SK-N-SH (cell line): ENCODE measurements at regions not wholly inside any gene's neighbourhood (a gene's known extent, or its start where the extent isn't known, plus 50 kb on each side); places are given as distances from the start of the nearest gene placed in this dataset.
A peak's percentile ranks its signal among the peaks of the same experiment; 100 is the strongest.

ENCODE experiments used
- EP300 ChIP-seq, 2 experiments: IDR thresholded peaks; 2 replicates each; pipeline versions ENCODE4 v1.4.0 to v1.6.1; 2012; ENCODE audit warnings: borderline replicate concordance in 1 of 2, low read depth in 1 of 2, low read length in 1 of 2
- EZH2phosphoT487 ChIP-seq: fragments of 200-600 bp; sonication (generic); IDR thresholded peaks from 2 replicates; pipeline ENCODE4 v1.6.1; 2017; ENCODE audit warnings: low read depth, mixed run types, mild to moderate bottlenecking, antibody characterized with exemption, moderate library complexity, borderline replicate concordance
- FOSL2 ChIP-seq: IDR thresholded peaks from 2 replicates; pipeline ENCODE4 v1.4.0; 2012; ENCODE audit warnings: low read depth, mild to moderate bottlenecking, moderate library complexity, borderline replicate concordance
- MXI1 ChIP-seq: IDR thresholded peaks from 2 replicates; pipeline ENCODE4 v1.6.1; 2012; ENCODE audit warnings: mild to moderate bottlenecking, low read depth, low read length, improper control_type of control experiment
- NRF1 ChIP-seq: IDR thresholded peaks from 2 replicates; pipeline ENCODE4 v1.6.1; 2012; ENCODE audit warnings: low read depth, mild to moderate bottlenecking, low read length
- POLR2AphosphoS5 ChIP-seq: IDR thresholded peaks from 2 replicates; pipeline ENCODE4 v1.6.1; 2012; ENCODE audit warnings: low read depth, low read length
- RCOR1 ChIP-seq: fragments of 150-350 bp; IDR thresholded peaks from 2 replicates; pipeline ENCODE4 v1.6.1; 2017; ENCODE audit warnings: antibody characterized with exemption, low read length
- RFX5 ChIP-seq: IDR thresholded peaks from 2 replicates; pipeline ENCODE4 v1.6.1; 2012; ENCODE audit warnings: mild to moderate bottlenecking, improper control_type of control experiment, low read length
- SIN3A ChIP-seq: IDR thresholded peaks from 2 replicates; pipeline ENCODE4 v1.6.1; 2012; ENCODE audit warnings: low read depth, mild to moderate bottlenecking, low read length, moderate library complexity, borderline replicate concordance
- SMC3 ChIP-seq: IDR thresholded peaks from 2 replicates; pipeline ENCODE4 v1.6.1; 2012; ENCODE audit warnings: low read depth, low read length, improper control_type of control experiment
- TAF1 ChIP-seq: IDR thresholded peaks from 2 replicates; pipeline ENCODE4 v1.6.1; 2012; ENCODE audit warnings: low read depth, mild to moderate bottlenecking, low read length, moderate library complexity, borderline replicate concordance
- TCF12 ChIP-seq: IDR thresholded peaks from 2 replicates; pipeline ENCODE4 v1.4.0; 2012
- TF ChIP-seq, protein P1 (sequence below): IDR thresholded peaks from 2 replicates; pipeline ENCODE4; 2012
- TF ChIP-seq, protein P2 (sequence below): fragments of 200-600 bp; sonication (generic); IDR thresholded peaks from 2 replicates; pipeline ENCODE4 v1.6.1; 2017; ENCODE audit warnings: antibody characterized with exemption, mild to moderate bottlenecking, moderate library complexity

DNA sequence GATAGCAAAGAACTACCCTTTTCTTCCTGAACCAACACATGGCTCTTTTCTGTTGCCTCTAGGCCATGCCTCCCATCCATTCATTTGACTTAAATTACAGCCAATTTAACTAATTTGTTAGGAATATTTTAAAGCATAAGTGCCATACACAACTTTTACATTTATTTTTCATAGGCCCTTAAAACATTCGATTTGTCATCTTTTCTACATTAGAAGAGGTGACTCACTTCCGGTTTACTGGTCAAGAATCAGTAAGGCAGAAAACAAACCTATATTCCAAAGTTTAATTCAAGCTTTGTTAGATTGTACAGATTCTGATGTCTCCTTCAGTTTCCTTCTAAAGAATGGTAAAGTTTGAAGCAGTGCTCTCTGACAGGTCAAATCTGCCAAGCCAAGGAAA is 344.3 kb downstream of the SAMD5 start:
- TF ChIP-seq, protein P1, sequence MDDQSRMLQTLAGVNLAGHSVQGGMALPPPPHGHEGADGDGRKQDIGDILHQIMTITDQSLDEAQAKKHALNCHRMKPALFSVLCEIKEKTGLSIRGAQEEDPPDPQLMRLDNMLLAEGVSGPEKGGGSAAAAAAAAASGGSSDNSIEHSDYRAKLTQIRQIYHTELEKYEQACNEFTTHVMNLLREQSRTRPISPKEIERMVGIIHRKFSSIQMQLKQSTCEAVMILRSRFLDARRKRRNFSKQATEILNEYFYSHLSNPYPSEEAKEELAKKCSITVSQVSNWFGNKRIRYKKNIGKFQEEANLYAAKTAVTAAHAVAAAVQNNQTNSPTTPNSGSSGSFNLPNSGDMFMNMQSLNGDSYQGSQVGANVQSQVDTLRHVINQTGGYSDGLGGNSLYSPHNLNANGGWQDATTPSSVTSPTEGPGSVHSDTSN = no peak
- TF ChIP-seq NRF1 = no peak
- no peak for TF ChIP-seq POLR2AphosphoS5
- TF ChIP-seq, protein P2, sequence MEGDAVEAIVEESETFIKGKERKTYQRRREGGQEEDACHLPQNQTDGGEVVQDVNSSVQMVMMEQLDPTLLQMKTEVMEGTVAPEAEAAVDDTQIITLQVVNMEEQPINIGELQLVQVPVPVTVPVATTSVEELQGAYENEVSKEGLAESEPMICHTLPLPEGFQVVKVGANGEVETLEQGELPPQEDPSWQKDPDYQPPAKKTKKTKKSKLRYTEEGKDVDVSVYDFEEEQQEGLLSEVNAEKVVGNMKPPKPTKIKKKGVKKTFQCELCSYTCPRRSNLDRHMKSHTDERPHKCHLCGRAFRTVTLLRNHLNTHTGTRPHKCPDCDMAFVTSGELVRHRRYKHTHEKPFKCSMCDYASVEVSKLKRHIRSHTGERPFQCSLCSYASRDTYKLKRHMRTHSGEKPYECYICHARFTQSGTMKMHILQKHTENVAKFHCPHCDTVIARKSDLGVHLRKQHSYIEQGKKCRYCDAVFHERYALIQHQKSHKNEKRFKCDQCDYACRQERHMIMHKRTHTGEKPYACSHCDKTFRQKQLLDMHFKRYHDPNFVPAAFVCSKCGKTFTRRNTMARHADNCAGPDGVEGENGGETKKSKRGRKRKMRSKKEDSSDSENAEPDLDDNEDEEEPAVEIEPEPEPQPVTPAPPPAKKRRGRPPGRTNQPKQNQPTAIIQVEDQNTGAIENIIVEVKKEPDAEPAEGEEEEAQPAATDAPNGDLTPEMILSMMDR = no peak
- TF ChIP-seq SIN3A = no peak
- TF ChIP-seq RCOR1 = no peak
- TF ChIP-seq MXI1 = no peak
- TF ChIP-seq FOSL2 = peak; percentile 7; the same call in 1 of the 2 replicates
- no peak for TF ChIP-seq EZH2phosphoT487
- no peak for TF ChIP-seq SMC3
- TF ChIP-seq RFX5 = no peak
- no peak for TF ChIP-seq EP300 (IDR thresholded peaks at IDR 0.05; ENCODE audit: borderline replicate concordance in 1 of 2, low read depth in 1 of 2, low read length in 1 of 2)
- TF ChIP-seq TCF12 = no peak
- no peak for TF ChIP-seq TAF1
